OCI-LY7 (cell line): ENCODE measurements at regions not wholly inside any gene's neighbourhood (a gene's known extent, or its start where the extent isn't known, plus 50 kb on each side); places are given as distances from the start of the nearest gene placed in this dataset.

Experiments used
- BruUV-seq: library from RNA; stranded (reverse); fragments of 400-500 nt; replicated peaks from 2 replicates; lab custom pipeline; 2021; lab: Mats Ljungman, UMichigan
- CTCF ChIA-PET: fragments of 300-600 bp; sonication (Branson Sonifier 250); formaldehyde crosslinking; loops from one replicate; lab custom pipeline; 2022; ENCODE audit warnings: antibody characterized with exemption; ENCODE audit not compliant: unreplicated experiment; lab: Charles Lee
- POLR2A ChIA-PET: fragments of 300-600 bp; sonication (Branson Sonifier 250); formaldehyde crosslinking; loops from one replicate; lab custom pipeline; 2022; ENCODE audit warnings: antibody characterized with exemption; lab: Charles Lee
- DNase-seq: peaks from one replicate; pipeline ENCODE4 v3.0.0-alpha.2; 2015; ENCODE audit warnings: low spot score
- H2AFZ ChIP-seq: fragments of 200-600 bp; sonication (generic), shearing (Covaris generic); 2 replicates; pipeline ENCODE4 v1.6.1; 2014; ENCODE audit warnings: mild to moderate bottlenecking, antibody characterized with exemption, low read length, moderate library complexity
- H3K27ac ChIP-seq: fragments of 200-600 bp; sonication (generic); 2 replicates; pipeline ENCODE4 v1.5.1; 2014; ENCODE audit warnings: mixed run types, low read depth, mild to moderate bottlenecking, moderate library complexity, low read length, inconsistent platforms; ENCODE audit not compliant: poor library complexity, severe bottlenecking
- H3K36me3 ChIP-seq: fragments of 200-600 bp; sonication (generic); 2 replicates; pipeline ENCODE4 v1.6.1; 2014; ENCODE audit warnings: mild to moderate bottlenecking, antibody characterized with exemption, low read length, moderate library complexity, mixed read lengths; ENCODE audit not compliant: insufficient read depth
- H3K4me1 ChIP-seq: fragments of 200-600 bp; sonication (generic); 2 replicates; pipeline ENCODE4 v1.5.1; 2014; ENCODE audit warnings: mild to moderate bottlenecking, low read length; ENCODE audit not compliant: insufficient read depth, poor library complexity, severe bottlenecking
- H3K4me2 ChIP-seq: fragments of 200-600 bp; sonication (generic); 2 replicates; pipeline ENCODE4 v1.6.1; 2014; ENCODE audit warnings: mild to moderate bottlenecking, low read length
- H3K4me3 ChIP-seq: fragments of 200-600 bp; sonication (generic); 2 replicates; pipeline ENCODE4 v1.5.1; 2014; ENCODE audit warnings: mild to moderate bottlenecking, low read depth, low read length; ENCODE audit not compliant: poor library complexity, severe bottlenecking
- H3K79me2 ChIP-seq: fragments of 200-600 bp; sonication (generic); 2 replicates; pipeline ENCODE4 v1.6.1; 2016; ENCODE audit warnings: low read depth, mild to moderate bottlenecking, low read length, moderate library complexity, mixed read lengths; ENCODE audit not compliant: insufficient read depth
- H3K9me2 ChIP-seq: fragments of 200-600 bp; sonication (generic); 2 replicates; pipeline ENCODE4 v1.6.1; 2016; ENCODE audit warnings: mild to moderate bottlenecking, low read length, mixed read lengths; ENCODE audit not compliant: insufficient read depth
- H3K9me3 ChIP-seq: fragments of 200-600 bp; sonication (generic); 2 replicates; pipeline ENCODE4 v1.6.1; 2014; ENCODE audit warnings: mild to moderate bottlenecking, mixed run types, low read length, mixed read lengths
- H4K20me1 ChIP-seq: fragments of 200-600 bp; sonication (generic); 2 replicates; pipeline ENCODE4 v1.6.1; 2014; ENCODE audit warnings: mild to moderate bottlenecking, antibody characterized with exemption, low read length, moderate library complexity, mixed read lengths; ENCODE audit not compliant: insufficient read depth
- CTCF ChIP-seq: fragments of 200-600 bp; sonication (generic); conservative IDR thresholded peaks from 2 replicates; pipeline ENCODE4 v1.5.1; 2014; ENCODE audit warnings: mild to moderate bottlenecking, antibody characterized with exemption, low read length, moderate library complexity, mixed read lengths
- EZH2phosphoT487 ChIP-seq: fragments of 200-600 bp; sonication (generic); IDR thresholded peaks from 2 replicates; pipeline ENCODE4 v1.6.1; 2018; ENCODE audit warnings: low read depth, borderline replicate concordance, mild to moderate bottlenecking, mixed run types, antibody characterized with exemption, low read length, moderate library complexity, mixed read lengths
- intact Hi-C: fragments of 100-400 bp; cut with micrococcal nuclease; formaldehyde crosslinking; loops from one replicate; pipeline ENCODE4 v1.10.0; 2022; ENCODE audit not compliant: unreplicated experiment

- intact Hi-C loops = no loop called here
- DNase-seq = no peak
- no peaks in the 10 kb centered on the region for H3K4me1 ChIP-seq
- H3K27ac ChIP-seq = no peak overlapping the region
- POLR2A ChIA-PET = interaction anchor here (0.5 to 1.6 kb wide), 4 partner anchors 38 to 410 kb away, joined by 3 to 4 read pairs (median 4); no protein-coding TSS in a partner anchor
- no peak overlapping the region for H3K4me2 ChIP-seq
- no peak overlapping the region for H3K4me3 ChIP-seq
- CTCF ChIA-PET = no interaction called here
- no peaks in the 10 kb centered on the region for H3K9me2 ChIP-seq
- H2AFZ ChIP-seq = peak overlapping the region; percentile 4; the same call in 1 of the 2 replicates
- no peaks in the 10 kb centered on the region for H3K9me3 ChIP-seq
- no peaks in the 10 kb centered on the region for H3K79me2 ChIP-seq
- H4K20me1 ChIP-seq = no peaks in the 10 kb centered on the region
- no peaks in the 10 kb centered on the region for H3K36me3 ChIP-seq
- TF ChIP-seq EZH2phosphoT487 = no peak
- no peak for TF ChIP-seq CTCF
- BruUV-seq = no TSS peak
These were observed 817.3 kb downstream of the SATB2 start for GRCh38 chr2:198640463-198640862.

GRCh38 chr2:198639580-198639979 lies 818.2 kb downstream of the SATB2 start:
- no peak overlapping the region for H3K4me3 ChIP-seq
- intact Hi-C loops = no loop called here
- no peak overlapping the region for H2AFZ ChIP-seq
- no peak for DNase-seq
- no peaks in the 10 kb centered on the region for H4K20me1 ChIP-seq
- no peak overlapping the region for H3K27ac ChIP-seq
- TF ChIP-seq CTCF = no peak
- no peaks in the 10 kb centered on the region for H3K9me3 ChIP-seq
- H3K4me1 ChIP-seq = no peaks in the 10 kb centered on the region
- H3K36me3 ChIP-seq = no peaks in the 10 kb centered on the region
- H3K79me2 ChIP-seq = no peaks in the 10 kb centered on the region
- H3K9me2 ChIP-seq = no peaks in the 10 kb centered on the region
- CTCF ChIA-PET = no interaction called here
- no TSS peak for BruUV-seq
- POLR2A ChIA-PET = interaction anchor here (1.0 to 1.6 kb wide), 2 partner anchors 15 to 39 kb away, joined by 3 to 4 read pairs; no protein-coding TSS in a partner anchor
- H3K4me2 ChIP-seq = no peak overlapping the region

GRCh38 chr2:198638577-198638976 lies 819.2 kb downstream of the SATB2 start:
- Histone ChIP-seq H3K4me1 (no peaks in the 10 kb centered on the region), H3K4me3 (no peak overlapping the region), H3K9me3 (no peaks in the 10 kb centered on the region), H3K4me2 (no peak overlapping the region), H3K9me2 (no peaks in the 10 kb centered on the region), H2AFZ (0 out of 2 replicates have a peak overlapping the region, but pooled peaks have one; percentile 7), H4K20me1 (no peaks in the 10 kb centered on the region), H3K36me3 (no peaks in the 10 kb centered on the region), H3K79me2 (no peaks in the 10 kb centered on the region), H3K27ac (no peak overlapping the region)
- POLR2A ChIA-PET = interaction anchor here (1.0 kb wide), 1 partner anchor 16 kb away, joined by 3 read pairs; no protein-coding TSS in a partner anchor
- DNase-seq = no peak
- intact Hi-C loops = no loop called here
- CTCF ChIA-PET = no interaction called here
- no peak for TF ChIP-seq EZH2phosphoT487
- no peak for TF ChIP-seq CTCF
- BruUV-seq = no TSS peak
